Skeletal muscle satellite cell (primary cell): ENCODE measurements at regions not wholly inside any gene's neighbourhood (a gene's known extent, or its start where the extent isn't known, plus 50 kb on each side); places are given as distances from the start of the nearest gene placed in this dataset.
A peak's percentile ranks its signal among the peaks of the same experiment; 100 is the strongest.

Experiments
- H3K27me3 ChIP-seq: 2 replicates; pipeline ENCODE4 v1.7.0; 2013; ENCODE audit warnings: low read length; ENCODE audit not compliant: control insufficient read depth, insufficient read depth
- H3K36me3 ChIP-seq: 2 replicates; pipeline ENCODE4 v1.7.0; 2013; ENCODE audit warnings: mild to moderate bottlenecking, control low read depth, low read length; ENCODE audit not compliant: insufficient read depth
- H3K4me1 ChIP-seq: 2 replicates; pipeline ENCODE4 v1.7.0; 2013; ENCODE audit warnings: low read length; ENCODE audit not compliant: control insufficient read depth, insufficient read depth
- H3K4me2 ChIP-seq: 2 replicates; pipeline ENCODE4 v1.7.0; 2013; ENCODE audit warnings: mild to moderate bottlenecking, low read length
- H3K4me3 ChIP-seq: 2 replicates; pipeline ENCODE4 v1.7.0; 2013; ENCODE audit warnings: low read length
- H3K9ac ChIP-seq: 2 replicates; pipeline ENCODE4 v1.7.0; 2013; ENCODE audit warnings: mild to moderate bottlenecking, low read depth, low read length, moderate library complexity
- H3K9me3 ChIP-seq: replicated peaks from 2 replicates; pipeline ENCODE4 v1.7.0; 2013; ENCODE audit warnings: mild to moderate bottlenecking, control low read depth, low read length

DNA sequence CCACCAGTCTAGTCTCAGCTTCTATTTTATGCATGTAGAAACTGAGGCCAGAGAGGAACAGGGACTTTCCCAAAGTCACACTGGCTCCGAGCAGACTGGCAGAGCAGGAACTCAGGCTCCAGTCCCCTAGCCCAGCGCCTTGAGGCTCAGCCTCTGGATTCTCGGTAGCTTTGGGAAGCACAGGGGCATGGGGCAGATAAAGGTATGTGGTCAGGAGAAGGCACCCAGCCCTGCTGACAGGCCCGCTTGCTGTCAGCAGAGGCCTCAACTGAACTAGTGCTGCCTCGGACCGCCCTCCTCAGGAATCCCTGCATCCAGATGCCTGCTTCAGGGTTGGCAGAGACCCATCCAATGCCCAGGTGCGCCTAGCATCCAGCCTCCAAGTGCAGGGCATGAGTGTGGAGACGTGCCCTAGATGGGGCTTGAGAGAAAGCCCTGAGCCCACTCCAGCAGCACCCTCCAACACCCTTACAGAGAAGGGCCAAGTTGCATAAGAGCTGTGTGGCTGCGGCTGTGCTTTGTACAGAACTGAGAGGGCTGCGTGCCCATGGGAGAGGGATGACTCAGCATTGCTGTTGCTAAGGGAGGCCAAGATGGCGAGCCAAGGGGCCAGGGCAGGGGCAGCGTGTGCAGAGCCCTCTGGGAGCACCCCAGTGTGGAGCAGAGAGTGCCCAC is 168.6 kb downstream of the MACROH2A1 start:
- no peak overlapping the region for H3K4me3 ChIP-seq
- peaks cover 7% of the 10 kb centered on the region for H3K27me3 ChIP-seq
- H3K4me2 ChIP-seq: peak overlapping the region; percentile 45
- peaks cover 18% of the 10 kb centered on the region for H3K4me1 ChIP-seq
- H3K36me3 ChIP-seq: no peaks in the 10 kb centered on the region
- H3K9me3 ChIP-seq: no peaks in the 10 kb centered on the region
- no peak overlapping the region for H3K9ac ChIP-seq

DNA sequence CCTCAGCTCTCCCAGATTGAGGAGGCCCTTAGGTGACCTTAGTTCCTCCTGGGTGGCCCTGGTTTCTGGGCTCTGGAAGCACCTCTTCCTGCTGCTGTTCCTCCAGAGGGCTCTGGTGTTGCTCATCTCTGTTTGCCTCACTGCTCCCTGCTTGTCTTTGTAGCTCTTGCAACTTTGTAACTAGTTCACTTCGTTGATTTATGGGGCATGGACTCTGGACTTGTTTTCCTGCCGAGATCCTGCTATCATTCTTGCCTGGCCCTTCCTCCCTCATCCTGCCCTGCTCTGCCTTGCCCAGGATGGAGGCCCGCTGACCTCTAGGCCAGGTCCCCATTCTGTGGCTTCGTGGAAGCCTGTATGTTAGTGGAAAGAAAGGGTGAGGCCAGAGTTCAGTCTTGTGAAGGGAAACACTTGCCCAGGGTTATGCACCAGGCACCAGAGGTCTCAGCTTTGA is 169.3 kb downstream of the MACROH2A1 start:
- H3K4me1 ChIP-seq: peaks cover 18% of the 10 kb centered on the region
- H3K4me2 ChIP-seq: no peak overlapping the region
- no peak overlapping the region for H3K9ac ChIP-seq
- peaks cover 7% of the 10 kb centered on the region for H3K27me3 ChIP-seq
- no peak overlapping the region for H3K4me3 ChIP-seq
- H3K9me3 ChIP-seq: no peaks in the 10 kb centered on the region
- H3K36me3 ChIP-seq: no peaks in the 10 kb centered on the region

DNA sequence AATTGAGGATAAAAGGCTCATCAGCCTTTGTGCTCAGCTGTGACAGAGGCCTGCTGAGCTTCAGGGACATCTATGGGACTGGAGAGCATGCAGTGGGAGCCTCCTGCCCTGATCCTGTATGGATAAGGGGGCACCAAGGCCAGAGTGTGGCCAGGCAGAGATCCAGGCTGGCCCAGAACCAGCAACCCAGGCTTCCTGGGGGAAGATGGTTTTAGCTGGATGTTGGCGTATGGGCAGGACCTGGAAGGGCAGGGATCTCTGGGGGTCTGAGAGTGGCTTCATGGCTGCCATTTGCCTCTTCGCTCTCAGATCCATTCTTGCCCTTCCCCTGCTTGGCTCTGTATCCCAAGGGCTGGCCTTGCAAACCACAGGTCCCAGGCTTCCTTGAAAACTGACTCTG is 169.9 kb downstream of the MACROH2A1 start:
- Histone ChIP-seq H3K4me3 (no peak overlapping the region), H3K9ac (no peak overlapping the region), H3K27me3 (peaks cover 7% of the 10 kb centered on the region), H3K4me2 (no peak overlapping the region), H3K4me1 (peaks cover 18% of the 10 kb centered on the region), H3K36me3 (no peaks in the 10 kb centered on the region), H3K9me3 (no peaks in the 10 kb centered on the region)

DNA sequence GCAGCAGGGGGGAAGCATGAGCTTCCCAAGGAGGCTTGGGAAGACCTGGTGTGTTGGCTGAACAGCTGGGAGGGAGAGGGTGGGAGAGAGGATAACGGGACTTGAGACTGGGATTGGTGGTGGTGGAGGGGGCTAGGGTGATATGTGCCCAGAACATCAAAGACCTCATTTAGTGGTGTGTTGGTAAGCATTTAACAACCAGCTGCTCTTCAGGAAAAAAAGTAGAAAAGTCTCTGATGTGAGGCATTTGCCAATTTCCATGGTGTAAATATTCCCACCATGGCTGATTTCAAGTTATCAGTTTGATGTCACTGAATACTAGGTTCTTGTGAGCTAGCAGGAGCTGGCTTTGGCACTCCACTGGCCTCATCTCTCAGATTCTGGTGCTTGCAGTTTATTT is 170.8 kb downstream of the MACROH2A1 start:
- no peak overlapping the region for H3K4me2 ChIP-seq
- H3K9ac ChIP-seq: no peak overlapping the region
- H3K4me1 ChIP-seq: peaks cover 17% of the 10 kb centered on the region
- no peak overlapping the region for H3K4me3 ChIP-seq
- H3K36me3 ChIP-seq: no peaks in the 10 kb centered on the region
- peaks cover 2% of the 10 kb centered on the region for H3K27me3 ChIP-seq
- no peaks in the 10 kb centered on the region for H3K9me3 ChIP-seq

- Histone ChIP-seq H3K4me3 (no peak overlapping the region), H3K36me3 (no peaks in the 10 kb centered on the region), H3K9me3 (no peaks in the 10 kb centered on the region), H3K4me1 (peaks cover 12% of the 10 kb centered on the region), H3K27me3 (peaks cover 2% of the 10 kb centered on the region), H3K4me2 (no peak overlapping the region), H3K9ac (no peak overlapping the region)
Observed at GRCh38 chr5:135227064-135228022, 171.7 kb downstream of the MACROH2A1 start.

- H3K9ac ChIP-seq: no peak overlapping the region
- H3K4me2 ChIP-seq: no peak overlapping the region
- no peak overlapping the region for H3K4me3 ChIP-seq
- H3K27me3 ChIP-seq: peaks cover 2% of the 10 kb centered on the region
- no peaks in the 10 kb centered on the region for H3K36me3 ChIP-seq
- H3K4me1 ChIP-seq: peaks cover 11% of the 10 kb centered on the region
- no peaks in the 10 kb centered on the region for H3K9me3 ChIP-seq
Observed at GRCh38 chr5:135225856-135226560, 173.0 kb downstream of the MACROH2A1 start.

DNA sequence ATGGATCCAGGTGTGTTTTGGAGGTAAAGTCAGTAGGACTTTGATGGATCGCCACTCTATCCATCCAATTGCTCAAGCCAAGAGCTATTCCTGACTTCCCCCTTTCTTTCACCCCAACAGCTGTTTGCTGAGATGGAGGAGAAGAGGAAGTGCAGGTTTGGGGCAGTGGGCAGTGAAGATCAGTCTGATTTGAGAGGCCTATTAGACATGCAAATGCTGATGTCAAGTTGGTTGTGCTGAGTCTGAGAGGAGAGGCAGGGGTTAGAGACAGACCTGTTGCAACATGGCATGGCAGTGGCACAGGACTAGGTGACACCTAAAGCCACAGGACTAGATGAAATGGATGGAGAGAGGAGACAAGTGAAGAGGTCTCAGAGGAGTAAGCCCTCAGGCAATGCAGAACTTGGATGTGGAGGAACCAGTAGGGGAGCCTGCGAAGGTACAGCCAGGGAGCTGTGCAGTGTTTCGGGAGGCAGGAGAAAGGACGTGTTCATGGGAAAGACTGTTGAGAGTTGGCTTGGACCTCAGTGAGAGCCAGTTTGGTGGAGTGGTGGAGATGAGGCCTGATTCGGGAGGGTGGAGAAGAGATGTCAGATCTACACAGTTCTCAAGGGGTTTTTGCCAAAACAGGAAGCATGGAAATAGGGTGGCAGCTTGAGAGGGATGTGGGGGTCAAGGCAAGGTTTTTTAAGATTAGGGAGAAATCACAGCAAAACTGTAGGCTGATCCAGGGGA is 175.0 kb downstream of the MACROH2A1 start:
- H3K4me2 ChIP-seq: no peak overlapping the region

GRCh38 chr5:135223404-135223803 is 175.6 kb downstream of the MACROH2A1 start:
- H3K36me3 ChIP-seq: no peaks in the 10 kb centered on the region
- no peaks in the 10 kb centered on the region for H3K4me1 ChIP-seq
- no peaks in the 10 kb centered on the region for H3K9me3 ChIP-seq
- H3K9ac ChIP-seq: no peak overlapping the region
- no peak overlapping the region for H3K4me3 ChIP-seq
- H3K4me2 ChIP-seq: no peak overlapping the region
- peaks cover 9% of the 10 kb centered on the region for H3K27me3 ChIP-seq

More for the DNA sequence above, 175.0 kb downstream of the MACROH2A1 start:
- no peaks in the 10 kb centered on the region for H3K9me3 ChIP-seq
- H3K4me3 ChIP-seq: no peak overlapping the region
- H3K36me3 ChIP-seq: no peaks in the 10 kb centered on the region
- peaks cover 3% of the 10 kb centered on the region for H3K27me3 ChIP-seq
- H3K4me1 ChIP-seq: no peaks in the 10 kb centered on the region
- no peak overlapping the region for H3K9ac ChIP-seq

DNA sequence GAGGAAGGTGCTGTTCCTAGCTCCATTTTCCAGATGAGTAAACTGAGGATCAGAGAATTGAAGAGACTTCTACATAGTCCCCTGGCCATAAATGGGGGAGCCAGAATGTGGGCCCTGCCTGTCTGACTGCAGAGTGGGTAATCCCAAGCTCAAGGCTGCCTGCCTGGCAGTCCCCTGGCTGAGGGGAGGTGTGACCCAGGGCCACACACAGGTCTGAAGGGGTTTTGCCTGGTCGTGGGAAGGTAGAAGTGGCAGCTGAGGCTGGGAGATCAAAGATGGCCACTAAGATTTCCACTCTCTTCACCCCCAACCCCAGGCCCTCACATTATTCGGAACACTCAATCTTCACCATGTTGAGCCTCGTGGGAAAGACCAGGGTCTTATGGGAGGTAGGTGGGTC is 176.3 kb downstream of the MACROH2A1 start:
- Histone ChIP-seq H3K9me3 (no peaks in the 10 kb centered on the region), H3K4me3 (no peak overlapping the region), H3K36me3 (no peaks in the 10 kb centered on the region), H3K27me3 (peaks cover 10% of the 10 kb centered on the region), H3K9ac (no peak overlapping the region), H3K4me1 (no peaks in the 10 kb centered on the region), H3K4me2 (no peak overlapping the region)

GRCh38 chr5:135222171-135222681 is 176.8 kb downstream of the MACROH2A1 start:
- Histone ChIP-seq H3K4me2 (no peak overlapping the region), H3K4me3 (no peak overlapping the region), H3K27me3 (peaks cover 15% of the 10 kb centered on the region), H3K9me3 (no peaks in the 10 kb centered on the region), H3K4me1 (no peaks in the 10 kb centered on the region), H3K36me3 (no peaks in the 10 kb centered on the region), H3K9ac (no peak overlapping the region)
